HUDEP-2 (cell line): ENCODE measurements at regions not wholly inside any gene's neighbourhood (a gene's known extent, or its start where the extent isn't known, plus 50 kb on each side); places are given as distances from the start of the nearest gene placed in this dataset.
A peak's percentile ranks its signal among the peaks of the same experiment; 100 is the strongest.

ENCODE experiments used
- DNase-seq, 76 experiments: peaks; one replicate each; lab custom pipeline; 2025; ENCODE audit not compliant: unreplicated experiment in 76 of 76; lab: John Stamatoyannopoulos, UW

DNA sequence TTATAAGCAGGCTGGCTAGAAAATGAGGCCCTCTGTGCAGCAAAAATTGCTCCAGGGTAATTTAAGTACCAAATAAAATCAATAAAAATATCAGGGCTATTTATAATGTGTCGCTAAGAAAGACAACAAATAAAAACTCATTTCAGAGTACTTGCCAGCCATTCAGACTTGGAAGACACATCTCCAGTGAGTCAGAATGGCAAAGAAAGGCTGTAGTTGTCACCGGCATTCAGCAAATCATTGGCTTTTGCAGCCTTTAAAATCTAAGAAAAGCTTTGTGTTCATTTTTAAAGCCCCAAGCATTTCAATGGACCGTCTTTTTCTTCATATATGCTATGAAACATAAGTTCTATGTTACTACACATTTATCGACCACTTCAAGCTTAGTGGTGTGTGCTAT lies 141.1 kb upstream of the HNMT start:
- no peak for DNase-seq

DNA sequence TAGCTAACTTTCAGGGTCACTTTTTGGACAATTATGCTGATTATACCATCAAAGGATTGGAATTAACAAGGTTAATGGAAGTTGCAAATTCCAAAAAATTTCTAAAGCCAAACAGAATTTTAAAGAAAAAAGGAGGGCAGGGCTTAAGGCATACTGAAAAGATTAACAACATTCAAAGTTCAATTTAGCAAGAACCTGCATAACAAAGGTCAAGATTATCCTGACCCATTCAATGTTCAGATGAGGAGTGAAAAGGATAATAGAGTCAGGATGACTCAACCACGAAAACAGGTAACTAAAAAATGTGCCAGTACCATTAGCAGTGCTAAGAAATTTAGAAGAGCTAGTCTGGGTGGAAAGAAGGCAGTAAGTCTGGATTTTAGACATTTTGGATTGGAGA lies 139.8 kb upstream of the HNMT start:
- no peak for DNase-seq

DNA sequence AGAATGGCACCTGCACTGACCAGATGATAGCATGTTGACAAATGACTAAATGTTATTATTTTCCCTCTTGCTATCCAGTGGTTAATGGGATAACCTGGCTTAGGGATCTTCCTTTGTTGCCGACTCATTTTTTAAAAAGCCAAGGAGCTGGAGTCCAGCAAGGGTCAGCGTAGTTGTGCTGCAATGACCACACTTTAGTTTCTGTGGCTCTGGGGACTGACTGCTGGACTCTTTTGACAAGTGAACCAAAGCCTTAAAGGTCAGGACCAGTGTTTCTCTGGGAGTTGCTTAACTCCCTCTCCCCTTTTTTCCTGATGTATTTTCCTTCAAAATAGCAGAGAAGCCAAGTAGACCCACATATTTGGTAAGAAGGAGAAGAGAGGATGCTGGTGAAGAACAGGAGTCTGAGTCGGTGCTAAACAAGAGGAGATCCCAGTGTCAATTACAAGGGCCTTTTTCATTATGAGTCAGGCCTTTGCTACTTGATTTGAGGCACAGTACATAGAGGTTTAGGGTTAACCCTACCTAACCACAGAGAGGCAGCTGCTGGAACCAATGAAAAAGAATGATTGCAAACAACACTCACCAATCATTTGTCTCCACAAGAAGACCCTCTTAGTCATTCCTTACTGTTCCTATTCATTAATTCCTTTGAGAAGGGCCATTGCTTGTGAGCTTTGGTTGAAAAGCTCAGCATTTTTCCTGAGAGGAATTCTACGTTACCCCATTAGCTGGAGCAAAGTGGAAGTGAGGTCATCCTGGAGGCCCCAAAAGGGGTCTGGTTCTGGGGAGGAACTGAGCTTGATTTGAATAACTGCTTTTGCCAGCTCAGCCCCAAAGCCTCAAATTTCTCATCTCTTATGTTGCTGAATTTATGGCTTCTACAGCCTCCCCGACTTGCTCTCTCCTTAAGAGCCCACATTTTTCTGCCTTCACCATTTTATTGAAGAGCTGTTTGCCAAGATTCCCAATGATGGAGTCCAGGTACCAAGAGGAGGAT lies 137.6 kb upstream of the HNMT start:
- no peak for DNase-seq

DNA sequence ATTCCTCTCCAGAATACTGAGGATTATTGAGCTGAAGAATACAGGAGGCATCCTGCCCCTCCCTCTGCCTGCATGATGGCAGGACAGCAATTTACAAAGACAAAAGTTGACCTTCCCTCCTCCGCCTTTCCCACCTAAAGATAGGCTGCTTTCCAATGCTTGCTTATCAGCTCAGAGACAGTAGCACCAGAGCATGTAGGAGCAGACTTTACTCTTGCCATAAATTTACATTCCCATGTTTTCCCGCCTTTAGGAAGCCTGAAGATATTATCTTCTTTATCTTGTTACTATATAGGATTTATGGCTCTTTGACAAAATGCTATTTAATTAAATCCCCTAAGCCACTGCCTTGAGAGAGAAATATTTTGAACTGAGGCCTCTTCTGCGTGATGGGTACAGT lies 135.6 kb upstream of the HNMT start:
- DNase-seq: peak in 8 of 76 experiments; percentile 1 to 21 (median 8)

DNA sequence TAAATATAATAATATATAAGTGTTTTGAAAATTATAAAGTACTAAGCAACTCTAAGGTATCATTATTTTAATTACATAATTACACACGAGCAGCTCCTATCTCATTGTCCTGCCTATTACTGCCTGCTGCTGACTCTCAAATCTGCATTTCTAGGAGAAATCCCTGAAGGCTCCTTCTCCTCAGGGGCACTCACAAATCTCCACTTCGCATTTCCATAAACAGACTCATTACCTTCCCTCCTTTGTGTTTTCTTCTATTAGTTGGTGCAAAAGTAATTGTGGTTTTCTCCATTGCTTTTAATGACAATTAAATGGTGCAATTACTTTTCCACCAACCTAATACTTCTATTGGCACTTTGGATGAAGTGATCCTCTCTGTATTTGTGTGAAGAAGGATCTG lies 135.0 kb upstream of the HNMT start:
- DNase-seq: no peak

DNA sequence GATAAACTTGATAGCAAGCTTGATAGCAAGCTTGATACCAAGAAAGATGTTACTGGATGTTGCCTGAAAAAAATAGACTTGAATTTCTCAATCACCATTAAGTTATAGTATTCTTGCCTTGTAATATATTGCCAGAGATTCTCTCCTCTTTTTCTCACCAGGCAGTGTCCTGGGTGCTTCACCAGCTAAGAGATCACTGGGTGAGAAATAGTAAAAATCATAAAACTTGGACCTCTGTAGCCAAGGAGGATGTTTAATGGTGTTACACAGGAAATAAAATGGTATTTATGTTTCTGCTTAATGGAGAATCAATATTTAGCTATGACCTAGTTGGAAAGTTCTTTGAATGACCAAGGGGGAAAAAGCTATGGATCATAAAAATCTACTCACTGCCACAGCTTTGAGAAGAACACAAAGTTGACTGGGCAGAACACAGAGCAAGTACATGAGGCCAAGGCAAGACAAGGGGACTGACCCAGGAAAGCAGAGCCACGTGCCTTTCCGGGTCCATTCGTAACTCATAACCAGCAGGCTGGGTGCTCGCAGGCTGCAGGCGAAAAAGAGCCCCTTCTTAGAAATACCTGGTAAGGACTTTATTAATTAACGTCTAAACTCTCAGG lies 129.4 kb upstream of the HNMT start:
- no peak for DNase-seq

DNA sequence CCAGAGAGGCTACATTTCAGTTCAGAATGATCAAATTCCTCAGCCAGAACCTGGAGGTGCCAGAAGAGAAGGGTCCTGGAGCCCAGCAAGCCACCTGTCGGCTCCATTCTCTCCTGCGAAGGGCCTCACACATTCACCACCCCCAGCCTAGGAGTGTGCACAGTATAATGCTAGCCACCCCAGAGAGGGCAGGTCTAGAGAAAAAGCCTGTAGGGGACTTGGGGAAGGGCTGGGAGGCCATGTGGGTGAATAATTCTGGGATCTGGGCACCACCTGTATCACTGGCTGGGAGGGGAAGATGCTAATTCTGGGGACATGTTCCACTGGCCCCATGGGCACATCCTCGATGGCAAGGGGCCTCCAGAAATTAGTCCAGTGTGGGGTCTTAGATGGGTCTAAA lies 127.6 kb upstream of the HNMT start:
- DNase-seq: no peak

DNA sequence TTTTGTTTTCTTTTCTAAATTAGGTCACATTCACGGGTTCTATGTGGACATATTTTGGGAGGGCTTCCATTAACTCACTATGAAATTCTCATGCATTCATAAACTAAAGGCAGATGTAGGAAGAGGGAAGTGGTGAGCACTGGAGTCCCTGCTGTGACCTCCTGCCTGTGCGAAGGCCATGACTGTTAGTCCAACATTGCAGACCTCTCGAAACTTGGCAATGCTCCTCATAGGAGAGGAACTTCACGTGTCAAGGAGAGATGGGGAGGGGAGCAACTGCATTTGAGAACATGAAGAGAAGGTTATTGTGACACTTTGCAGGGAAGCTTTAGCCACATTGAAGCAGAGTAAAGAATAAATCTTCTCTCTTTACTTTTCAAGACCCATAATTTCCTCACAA lies 126.4 kb upstream of the HNMT start:
- DNase-seq: no peak

DNA sequence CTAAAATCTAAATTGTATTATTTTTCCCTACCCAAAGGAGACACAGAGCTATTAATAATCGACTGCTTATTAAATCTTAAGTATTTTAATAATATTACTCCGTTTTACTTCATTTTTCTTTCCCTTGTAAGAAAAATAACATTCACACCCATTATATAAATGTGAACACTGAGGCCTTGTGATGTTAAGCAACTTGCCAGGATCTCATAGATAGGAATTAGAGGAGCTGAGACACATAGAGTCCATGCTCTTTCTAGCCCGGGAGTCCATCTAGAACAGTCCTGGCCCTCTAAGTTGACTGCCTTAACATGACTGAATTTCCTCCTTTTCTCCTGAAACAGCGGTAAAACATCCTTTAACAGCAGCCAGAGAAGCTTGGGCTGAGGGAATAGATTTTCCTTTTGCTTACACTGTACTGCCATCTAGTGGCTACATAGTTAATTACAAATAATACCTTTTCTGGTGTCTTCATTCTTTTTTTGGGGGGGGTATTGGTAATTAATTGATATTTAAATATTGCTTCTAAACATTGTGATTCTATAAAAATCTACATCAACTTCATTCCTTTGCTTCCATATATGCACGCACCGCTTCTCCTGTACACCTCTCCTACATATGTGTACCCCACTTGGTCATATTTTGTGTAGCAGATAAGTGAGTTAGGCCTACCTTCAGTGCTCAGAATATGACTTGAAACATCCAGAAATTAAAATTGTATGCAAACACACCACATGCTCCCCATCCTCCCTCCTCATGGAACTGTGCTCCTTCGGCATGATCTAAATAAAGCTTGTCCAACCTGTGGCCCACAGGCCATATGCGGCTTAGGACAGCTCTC lies 125.8 kb upstream of the HNMT start:
- peak in 20 of 76 experiments; percentile 1 to 35 (median 17) for DNase-seq

DNA sequence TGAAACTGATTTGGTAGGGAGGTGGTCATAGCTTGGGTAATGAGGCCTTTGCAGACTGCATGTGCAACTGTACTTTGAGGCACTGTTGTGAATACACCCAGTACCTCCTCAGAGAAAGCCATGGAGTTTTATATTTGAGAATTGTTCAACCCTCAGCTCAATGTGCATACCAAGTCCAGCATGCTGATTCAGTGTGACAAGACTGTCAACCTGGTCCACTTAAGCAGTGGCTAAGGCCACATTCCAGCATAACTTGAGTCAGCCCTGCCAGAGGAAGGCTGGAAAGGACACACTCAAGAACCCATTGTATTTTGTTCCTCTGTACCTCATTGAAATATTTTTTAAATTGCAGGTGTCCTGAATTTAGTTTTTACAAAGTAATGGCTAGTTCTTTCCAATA lies 121.8 kb upstream of the HNMT start:
- no peak for DNase-seq

DNA sequence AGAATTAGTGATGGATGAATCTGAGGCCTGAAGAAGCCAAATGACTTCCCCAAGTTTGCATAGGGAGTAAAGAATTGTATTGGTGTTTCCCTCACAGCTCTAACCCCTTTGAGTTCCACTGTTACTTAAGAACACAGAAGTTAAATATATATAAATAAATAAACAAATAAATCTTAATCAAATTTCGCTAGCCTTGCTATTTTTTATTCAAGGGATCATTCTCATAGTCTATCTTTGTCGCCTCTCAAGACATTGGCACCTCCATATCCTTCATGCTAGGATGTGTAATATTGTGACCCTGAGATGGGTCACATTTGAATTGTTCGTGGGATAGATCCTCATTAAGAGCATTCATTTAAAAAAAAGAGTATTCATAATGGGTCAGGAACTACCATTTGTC lies 121.3 kb upstream of the HNMT start:
- no peak for DNase-seq

DNA sequence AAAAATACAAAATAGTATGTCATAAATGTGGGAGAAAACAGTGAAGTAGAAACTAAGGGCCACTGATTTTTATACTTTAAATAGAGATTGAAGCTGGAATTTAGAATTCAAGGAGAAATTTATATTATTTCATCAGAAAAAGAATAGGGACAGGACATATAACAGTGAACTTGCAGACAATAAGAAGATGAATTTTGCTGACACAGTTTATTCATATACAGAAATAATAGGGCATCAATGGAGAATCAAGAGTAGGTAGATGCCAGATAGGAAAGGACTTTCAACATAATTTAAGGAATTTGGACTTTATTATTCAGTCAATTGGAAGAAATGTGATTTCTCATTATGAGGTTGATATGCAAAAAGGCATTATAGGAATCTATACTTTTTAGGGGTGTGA lies 118.9 kb upstream of the HNMT start:
- no peak for DNase-seq

DNA sequence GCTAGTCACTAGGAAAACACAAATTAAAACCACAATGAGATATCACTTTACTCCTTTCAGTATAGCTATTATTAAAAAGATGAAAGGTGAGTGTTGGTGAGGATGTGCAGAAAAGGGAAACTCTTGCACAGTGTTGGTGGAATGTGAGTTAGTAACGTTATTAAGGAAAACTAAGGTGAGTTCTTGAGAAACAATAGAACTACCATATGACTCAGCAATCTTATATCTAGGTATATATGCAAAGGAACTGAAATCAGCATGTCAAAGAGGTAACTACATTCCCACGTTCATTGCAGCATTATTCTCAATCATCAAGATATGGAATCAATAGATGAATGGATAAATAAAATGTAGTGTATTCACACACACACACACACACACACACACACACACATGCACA lies 117.3 kb upstream of the HNMT start:
- no peak for DNase-seq

DNA sequence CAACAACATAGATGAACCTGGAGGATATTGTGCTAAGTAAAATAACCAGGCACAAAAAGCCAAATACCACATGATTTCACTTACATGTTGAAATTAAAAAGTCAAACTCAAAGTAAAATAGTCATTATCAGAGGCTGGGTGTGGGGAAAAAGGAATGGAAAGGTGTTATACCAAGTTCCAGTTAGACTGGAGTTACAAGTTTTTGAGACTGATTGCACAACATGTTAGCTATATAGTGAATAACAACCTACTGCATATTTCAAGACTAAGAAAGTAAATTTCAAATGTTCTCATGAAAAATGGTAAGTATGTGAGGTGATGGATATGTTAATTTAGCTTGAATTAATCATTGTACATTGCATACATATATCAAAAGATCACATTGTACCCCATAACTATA lies 116.8 kb upstream of the HNMT start:
- DNase-seq: no peak

DNA sequence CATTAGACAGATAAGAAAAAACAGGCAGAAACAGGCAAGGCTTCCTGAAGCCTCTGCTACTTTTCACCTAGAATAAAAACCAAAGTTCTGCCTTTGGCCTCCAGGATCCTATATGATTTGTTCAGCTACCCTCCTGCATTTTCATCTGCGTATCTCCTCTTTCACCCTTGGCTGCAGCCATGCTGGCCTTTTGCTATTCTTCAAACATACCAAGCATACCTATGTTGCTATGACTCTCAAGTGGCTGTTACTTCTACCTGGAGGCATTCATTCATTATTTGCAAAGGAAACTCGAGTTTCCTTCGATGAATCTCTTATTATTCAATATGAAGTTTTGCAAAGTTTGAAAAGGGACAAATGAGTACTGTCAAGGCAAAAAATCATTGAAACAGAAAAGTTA lies 106.4 kb upstream of the HNMT start:
- DNase-seq: no peak

DNA sequence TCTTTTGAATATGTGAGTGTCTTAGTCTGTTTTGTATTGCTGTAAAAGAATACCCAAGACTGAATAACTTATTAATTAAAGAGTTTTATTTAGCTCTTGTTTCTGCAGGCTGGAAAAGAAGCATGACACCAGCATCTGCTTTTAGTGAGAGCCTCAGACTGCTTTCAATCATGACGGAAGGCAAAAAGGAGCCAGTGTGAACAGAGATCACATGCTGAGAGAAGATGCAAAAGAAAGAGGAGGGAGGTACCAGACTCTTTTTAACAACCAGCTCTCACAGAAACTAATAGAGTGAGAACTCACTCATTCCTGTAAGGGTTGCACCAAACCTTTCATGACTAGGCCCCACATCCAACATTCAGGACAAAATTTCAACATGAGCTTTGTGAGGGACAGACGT lies 101.6 kb upstream of the HNMT start:
- no peak for DNase-seq

DNA sequence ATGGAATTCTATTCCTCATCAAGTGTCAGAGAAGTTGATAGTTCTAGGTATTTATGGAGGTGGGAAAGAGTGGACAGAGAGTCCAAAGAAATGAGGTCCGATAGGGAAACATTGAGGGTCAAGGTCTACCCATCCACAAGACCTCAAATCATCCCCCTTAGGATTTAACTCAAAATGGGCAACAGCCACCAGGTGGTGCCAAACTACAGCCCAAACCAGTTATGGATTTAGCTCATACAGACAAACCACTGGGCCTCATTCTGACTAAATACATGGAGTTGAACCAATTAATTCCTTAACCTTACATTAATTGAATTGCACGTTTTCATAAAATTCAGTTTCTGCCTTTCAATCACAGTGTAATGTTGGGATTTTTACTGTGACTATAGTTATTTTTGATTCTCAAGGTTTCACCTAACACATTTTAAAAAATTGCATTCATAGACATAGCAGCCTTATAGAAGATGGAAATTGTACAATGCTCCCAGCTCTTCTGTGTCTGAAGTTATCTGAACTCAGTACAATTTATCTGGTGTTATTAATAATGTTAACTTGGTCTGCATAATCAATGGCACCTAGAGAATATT lies 98.2 kb upstream of the HNMT start:
- DNase-seq: peak in 37 of 76 experiments; percentile 0 to 58 (median 24)

DNA sequence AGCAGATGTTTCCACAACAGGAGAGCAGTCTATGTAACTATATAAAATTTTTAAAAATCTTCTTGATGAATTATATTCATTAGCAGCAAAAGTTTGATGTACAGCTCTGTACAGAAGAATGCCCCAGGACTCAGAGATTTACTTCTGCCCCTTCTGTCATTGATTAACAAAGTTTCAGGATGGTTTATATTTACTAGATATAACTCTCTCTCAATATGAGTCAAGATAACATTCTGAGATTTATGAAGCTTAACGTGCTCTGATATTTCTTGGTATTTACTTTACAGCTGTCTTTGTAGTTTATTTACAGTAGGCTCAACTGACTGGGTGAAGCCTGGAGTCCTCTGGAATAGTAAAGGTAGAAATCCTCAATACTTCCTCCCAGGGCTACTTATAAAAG lies 93.6 kb upstream of the HNMT start:
- DNase-seq: no peak

DNA sequence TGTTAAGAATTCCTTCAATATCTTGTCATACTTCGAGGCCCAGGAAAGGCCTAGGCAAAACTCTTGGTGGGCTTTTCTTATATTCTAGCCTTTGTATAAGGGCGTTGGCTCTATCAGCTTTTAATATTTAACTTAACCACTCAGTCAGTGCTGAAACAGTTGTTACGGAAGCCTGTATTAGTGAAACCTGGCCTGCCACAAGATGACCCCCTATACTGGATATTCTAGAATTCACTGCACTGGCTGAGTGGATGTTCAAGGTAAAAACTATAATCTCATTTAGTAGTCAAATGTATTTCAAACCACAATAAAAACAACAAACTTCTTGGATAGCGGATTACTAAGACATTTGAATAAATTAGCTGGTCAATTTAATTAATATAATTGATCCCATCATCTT lies 91.7 kb upstream of the HNMT start:
- DNase-seq: no peak

DNA sequence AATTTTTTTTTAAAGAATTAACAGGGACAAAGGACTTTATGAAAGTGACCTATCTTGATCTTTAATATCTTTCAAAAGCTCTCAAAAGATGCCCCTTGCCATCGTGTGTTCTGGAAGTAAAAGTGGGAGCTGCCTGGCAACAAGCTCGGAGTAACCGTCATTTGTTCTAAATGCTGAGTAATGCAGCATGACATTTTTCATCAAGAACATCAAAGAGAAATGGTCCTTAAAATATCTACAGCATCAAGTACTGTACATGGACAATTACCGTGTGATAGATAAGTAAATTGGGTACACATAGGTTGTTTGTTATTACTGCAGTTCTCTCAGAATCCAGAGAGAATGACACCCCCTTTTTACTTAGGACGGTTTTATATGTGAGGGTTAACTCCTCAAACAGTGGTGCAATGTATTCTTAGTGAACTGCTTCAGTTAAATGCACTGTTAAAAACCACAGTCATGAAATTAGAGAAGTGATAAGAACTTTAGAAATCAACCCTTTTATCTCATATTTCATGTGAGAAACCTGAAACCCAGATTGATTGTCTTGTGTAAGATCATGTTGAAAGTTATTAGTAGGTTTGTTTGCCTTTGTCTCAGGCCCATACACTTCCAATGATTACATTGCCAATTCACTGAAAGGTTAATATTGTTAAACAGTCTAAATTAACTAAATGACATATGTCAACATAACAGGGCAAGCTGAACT lies 90.6 kb upstream of the HNMT start:
- no peak for DNase-seq
